ENCODE measurements at regions not wholly inside any gene's neighbourhood (a gene's known extent, or its start where the extent isn't known, plus 50 kb on each side); places are given as distances from the start of the nearest gene placed in this dataset.
"Not testable (repeated sequence)": the region's sequence is repeated elsewhere in the genome, so short reads cannot be mapped to it uniquely, and the experiment has no call there.

DNA sequence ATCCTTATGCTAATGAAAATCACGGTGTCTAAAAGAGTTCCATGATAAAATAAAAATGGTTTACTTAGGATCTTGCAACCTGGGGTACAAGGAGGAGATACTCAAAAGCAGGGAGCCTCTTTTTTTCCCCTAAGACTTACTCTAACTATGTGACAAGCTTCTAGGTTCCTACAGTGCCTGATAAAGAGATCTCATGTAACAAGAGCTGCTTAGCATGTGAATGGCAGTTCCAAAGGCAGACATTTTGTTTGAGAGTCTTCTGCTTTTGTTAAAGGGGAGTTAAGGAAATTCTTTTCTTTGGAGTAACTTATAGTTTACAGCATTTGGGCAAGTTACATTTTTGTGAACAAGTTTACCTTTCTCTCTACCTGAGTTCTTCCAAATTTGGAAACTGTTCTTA is 945.8 kb upstream of the ADGRB3 start:
- Histone ChIP-seq H3K4me3 (ENCODE audit: low read depth, low read length) (no peak overlapping the region), H3K36me3 (ENCODE audit: control insufficient read depth, insufficient read depth, low read length) (no peaks in the 10 kb centered on the region), H3K4me2 (ENCODE audit: low read length) (no peak overlapping the region), H3K27me3 (ENCODE audit: control insufficient read depth, insufficient read depth, low read length) (no peaks in the 10 kb centered on the region), H3K27ac (no peak overlapping the region), H2AFZ (no peak overlapping the region), H3K9me3 (ENCODE audit: control insufficient read depth, low read length) (no peaks in the 10 kb centered on the region), H3K9ac (no peak overlapping the region), H3K4me1 (no peaks in the 10 kb centered on the region), H3K79me2 (no peaks in the 10 kb centered on the region)
- TF ChIP-seq, protein P1, sequence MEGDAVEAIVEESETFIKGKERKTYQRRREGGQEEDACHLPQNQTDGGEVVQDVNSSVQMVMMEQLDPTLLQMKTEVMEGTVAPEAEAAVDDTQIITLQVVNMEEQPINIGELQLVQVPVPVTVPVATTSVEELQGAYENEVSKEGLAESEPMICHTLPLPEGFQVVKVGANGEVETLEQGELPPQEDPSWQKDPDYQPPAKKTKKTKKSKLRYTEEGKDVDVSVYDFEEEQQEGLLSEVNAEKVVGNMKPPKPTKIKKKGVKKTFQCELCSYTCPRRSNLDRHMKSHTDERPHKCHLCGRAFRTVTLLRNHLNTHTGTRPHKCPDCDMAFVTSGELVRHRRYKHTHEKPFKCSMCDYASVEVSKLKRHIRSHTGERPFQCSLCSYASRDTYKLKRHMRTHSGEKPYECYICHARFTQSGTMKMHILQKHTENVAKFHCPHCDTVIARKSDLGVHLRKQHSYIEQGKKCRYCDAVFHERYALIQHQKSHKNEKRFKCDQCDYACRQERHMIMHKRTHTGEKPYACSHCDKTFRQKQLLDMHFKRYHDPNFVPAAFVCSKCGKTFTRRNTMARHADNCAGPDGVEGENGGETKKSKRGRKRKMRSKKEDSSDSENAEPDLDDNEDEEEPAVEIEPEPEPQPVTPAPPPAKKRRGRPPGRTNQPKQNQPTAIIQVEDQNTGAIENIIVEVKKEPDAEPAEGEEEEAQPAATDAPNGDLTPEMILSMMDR (IDR thresholded peaks at IDR 0.05), result no peak

DNA sequence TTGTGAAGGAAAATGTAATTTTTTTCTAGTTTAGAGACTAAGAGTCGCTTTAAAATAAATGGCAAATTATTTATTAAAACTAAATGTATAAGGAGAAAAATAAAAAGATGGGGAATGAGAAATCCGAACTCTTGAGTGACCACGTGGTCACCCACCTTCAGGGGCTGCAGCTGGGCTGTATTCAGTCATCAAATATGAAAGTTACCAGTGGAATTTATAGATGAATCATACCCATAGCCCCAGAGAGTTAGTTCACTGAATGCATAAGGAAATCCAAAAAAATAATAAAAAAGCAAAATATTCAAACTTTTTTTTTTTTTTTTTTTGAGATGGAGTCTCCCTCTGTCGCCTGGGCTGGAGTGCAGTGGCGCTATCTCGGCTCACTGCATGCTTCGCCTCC is 947.7 kb upstream of the ADGRB3 start:
- Histone ChIP-seq H2AFZ (no peak overlapping the region), H3K27ac (no peak overlapping the region), H3K79me2 (no peaks in the 10 kb centered on the region), H3K4me2 (ENCODE audit: low read length) (no peak overlapping the region), H3K4me3 (ENCODE audit: low read depth, low read length) (no peak overlapping the region), H3K4me1 (no peaks in the 10 kb centered on the region), H3K27me3 (ENCODE audit: control insufficient read depth, insufficient read depth, low read length) (no peaks in the 10 kb centered on the region), H3K9ac (no peak overlapping the region), H3K36me3 (ENCODE audit: control insufficient read depth, insufficient read depth, low read length) (no peaks in the 10 kb centered on the region), H3K9me3 (ENCODE audit: control insufficient read depth, low read length) (no peaks in the 10 kb centered on the region)
- TF ChIP-seq, protein P1 (IDR thresholded peaks at IDR 0.05), result no peak

DNA sequence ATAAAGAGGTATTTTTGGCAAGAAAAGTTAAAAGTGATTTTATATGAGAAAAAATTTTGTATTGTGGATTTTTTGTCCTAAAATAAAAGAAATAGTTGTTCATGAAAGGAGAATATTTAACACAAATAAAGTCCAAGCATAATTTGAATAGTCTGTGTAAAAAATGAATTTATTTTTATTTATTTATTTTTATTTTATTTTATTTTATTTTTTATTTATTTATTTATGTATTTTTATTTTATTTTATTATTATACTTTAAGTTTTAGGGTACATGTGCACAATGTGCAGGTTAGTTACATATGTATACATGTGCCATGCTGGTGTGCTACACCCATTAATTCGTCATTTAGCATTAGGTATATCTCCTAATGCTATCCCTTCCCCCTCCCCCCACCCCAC is 948.9 kb upstream of the ADGRB3 start:
- H2AFZ ChIP-seq; H3K9ac ChIP-seq; H3K27me3 ChIP-seq (ENCODE audit: control insufficient read depth, insufficient read depth, low read length); H3K4me1 ChIP-seq; H3K79me2 ChIP-seq; H3K4me3 ChIP-seq (ENCODE audit: low read depth, low read length); H3K4me2 ChIP-seq (ENCODE audit: low read length); H3K36me3 ChIP-seq (ENCODE audit: control insufficient read depth, insufficient read depth, low read length); H3K9me3 ChIP-seq (ENCODE audit: control insufficient read depth, low read length); H3K27ac ChIP-seq: not testable (repeated sequence)

DNA sequence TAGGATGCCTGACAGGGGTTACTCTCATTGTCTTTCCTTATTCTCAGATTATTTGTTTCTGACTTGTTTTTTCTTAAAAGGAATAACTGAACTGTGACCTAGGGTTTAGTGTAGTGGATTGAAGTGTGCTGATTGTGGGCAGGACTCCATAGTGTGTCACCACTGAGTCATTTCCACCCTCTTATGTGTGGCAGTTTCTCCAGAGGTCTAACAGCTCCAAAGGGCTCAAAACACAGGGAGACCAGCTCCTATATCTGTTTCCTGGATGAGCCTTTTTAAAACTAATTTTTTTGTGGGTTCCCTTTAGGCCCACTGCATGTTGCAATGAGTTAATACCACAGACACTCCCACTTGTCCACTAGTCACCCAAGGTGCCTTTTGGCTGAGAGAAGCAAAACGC is 951.1 kb upstream of the ADGRB3 start:
- Histone ChIP-seq H2AFZ (no peak overlapping the region), H3K4me3 (ENCODE audit: low read depth, low read length) (no peak overlapping the region), H3K9ac (no peak overlapping the region), H3K27me3 (ENCODE audit: control insufficient read depth, insufficient read depth, low read length) (no peaks in the 10 kb centered on the region), H3K27ac (no peak overlapping the region), H3K4me2 (ENCODE audit: low read length) (no peak overlapping the region), H3K4me1 (no peaks in the 10 kb centered on the region), H3K36me3 (ENCODE audit: control insufficient read depth, insufficient read depth, low read length) (no peaks in the 10 kb centered on the region), H3K79me2 (no peaks in the 10 kb centered on the region), H3K9me3 (ENCODE audit: control insufficient read depth, low read length) (no peaks in the 10 kb centered on the region)
- TF ChIP-seq, protein P1 (IDR thresholded peaks at IDR 0.05), result no peak

DNA sequence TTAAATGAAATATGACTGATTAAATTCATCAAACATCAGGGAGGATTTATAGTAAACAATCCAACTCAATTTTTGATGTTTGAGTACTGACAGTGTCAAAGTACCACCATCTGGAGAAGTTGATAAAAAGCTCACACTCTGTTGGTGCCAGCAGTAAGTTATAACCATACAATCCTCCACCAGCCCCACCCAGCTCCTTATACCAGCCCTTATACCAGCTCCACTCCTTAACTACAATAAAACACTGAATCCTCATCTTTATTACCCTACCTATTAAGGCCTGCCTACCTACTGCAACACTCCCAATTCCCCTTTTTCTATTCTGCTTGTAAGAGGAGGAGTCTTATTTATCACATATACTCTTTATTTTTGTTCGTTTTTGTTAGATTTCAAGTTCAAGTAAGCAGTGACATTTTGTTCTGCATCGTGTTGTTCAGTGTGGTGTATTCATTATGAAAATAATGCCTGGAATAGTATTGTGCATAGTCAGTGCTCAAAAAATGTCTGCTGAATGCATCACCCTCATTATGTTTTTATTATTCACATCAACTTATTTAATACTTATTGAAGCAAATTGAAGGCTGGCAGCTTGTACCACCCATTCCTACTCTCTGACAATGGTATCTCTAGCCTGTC is 954.7 kb upstream of the ADGRB3 start:
- Histone ChIP-seq H3K4me3 (ENCODE audit: low read depth, low read length) (no peak overlapping the region), H3K36me3 (ENCODE audit: control insufficient read depth, insufficient read depth, low read length) (no peaks in the 10 kb centered on the region), H3K4me1 (no peaks in the 10 kb centered on the region), H3K79me2 (no peaks in the 10 kb centered on the region), H3K27me3 (ENCODE audit: control insufficient read depth, insufficient read depth, low read length) (no peaks in the 10 kb centered on the region), H3K9ac (no peak overlapping the region), H3K27ac (no peak overlapping the region), H3K9me3 (ENCODE audit: control insufficient read depth, low read length) (no peaks in the 10 kb centered on the region), H2AFZ (no peak overlapping the region), H3K4me2 (ENCODE audit: low read length) (no peak overlapping the region)
- TF ChIP-seq, protein P1 (IDR thresholded peaks at IDR 0.05), result no peak
